Fibroblast of villous mesenchyme (primary cell): ENCODE measurements at regions not wholly inside any gene's neighbourhood (a gene's known extent, or its start where the extent isn't known, plus 50 kb on each side); places are given as distances from the start of the nearest gene placed in this dataset.

Experiments used
- DNase-seq: peaks from one replicate; pipeline ENCODE4 v3.0.0-alpha.2; 2010; ENCODE audit warnings: low read depth
- H3K4me3 ChIP-seq: 2 replicates; pipeline ENCODE4 v1.5.1; 2011; ENCODE audit warnings: low read depth, mild to moderate bottlenecking, low read length
- CTCF ChIP-seq: IDR thresholded peaks from 2 replicates; pipeline ENCODE4 v1.5.1; 2012; ENCODE audit warnings: low read depth, mild to moderate bottlenecking, low read length; ENCODE audit not compliant: insufficient read depth

GRCh38 chr3:189446959-189447560 is 184.1 kb upstream of the TP63 start:
- DNase-seq: no peak
- H3K4me3 ChIP-seq: no peak overlapping the region
- TF ChIP-seq CTCF: no peak

DNA sequence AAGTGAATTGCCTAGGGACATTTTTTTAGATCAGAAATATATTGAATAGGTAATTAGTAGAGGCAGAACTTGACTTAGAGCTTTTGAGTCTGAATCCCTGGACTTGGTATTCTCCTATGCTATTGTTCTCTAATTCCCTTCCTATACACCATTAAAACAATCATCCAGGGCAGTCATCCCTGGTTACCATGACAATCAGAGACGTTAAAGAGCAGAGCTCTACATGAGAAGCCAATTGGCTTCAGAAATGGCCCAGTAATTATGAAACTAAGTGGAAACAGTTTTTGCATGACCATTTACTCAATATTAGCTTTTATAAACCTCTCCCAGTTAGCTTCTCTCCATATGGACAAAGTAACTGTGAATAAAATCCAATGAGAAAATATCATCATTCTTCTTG is 182.1 kb upstream of the TP63 start:
- no peak for TF ChIP-seq CTCF
- no peak for DNase-seq
- H3K4me3 ChIP-seq: no peak overlapping the region

GRCh38 chr3:189455009-189455408 is 176.2 kb upstream of the TP63 start:
- DNase-seq: no peak
- no peak overlapping the region for H3K4me3 ChIP-seq
- no peak for TF ChIP-seq CTCF

- no peak for DNase-seq
- no peak overlapping the region for H3K4me3 ChIP-seq
- no peak for TF ChIP-seq CTCF
These were observed 175.4 kb upstream of the TP63 start for GRCh38 chr3:189455641-189456417.

- no peak for DNase-seq
- no peak overlapping the region for H3K4me3 ChIP-seq
- TF ChIP-seq CTCF: no peak
These were observed 174.0 kb upstream of the TP63 start for GRCh38 chr3:189457201-189457607.

DNA sequence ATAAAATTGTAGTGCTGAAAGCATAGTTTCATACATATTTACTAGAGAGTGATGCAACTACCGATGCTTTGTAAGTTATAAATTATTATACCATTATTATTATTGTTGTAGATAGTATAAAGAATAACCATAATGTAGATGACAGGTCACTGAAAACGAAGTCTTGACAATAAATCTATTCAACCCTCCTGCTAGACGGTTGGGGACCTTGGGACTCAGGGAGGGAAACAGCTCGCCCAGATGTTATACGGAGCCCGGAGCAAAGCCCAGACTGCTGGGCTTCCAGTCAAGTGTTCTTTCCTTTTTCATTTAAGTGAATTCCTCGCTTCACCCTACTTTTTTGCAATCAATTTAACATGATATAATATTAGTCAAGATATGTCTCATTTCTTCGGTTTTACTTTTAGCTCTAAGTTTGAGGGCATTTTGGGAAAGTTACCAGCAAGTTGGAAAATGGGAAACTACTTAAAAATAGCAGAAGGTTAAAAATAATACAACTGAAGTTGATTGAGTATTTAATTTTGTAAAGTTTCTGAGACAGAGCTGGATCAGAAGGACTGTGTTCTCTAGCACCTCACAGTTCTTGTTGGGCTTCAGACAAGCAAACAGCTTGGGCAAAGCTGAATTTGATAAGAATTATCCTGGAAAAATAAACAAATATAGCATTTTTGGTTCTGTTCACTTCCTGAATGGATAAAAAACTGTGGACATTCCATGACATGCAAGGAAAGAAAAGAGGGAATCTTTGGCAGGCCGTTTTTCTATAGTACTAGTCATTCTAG is 173.4 kb upstream of the TP63 start:
- DNase-seq: no peak
- TF ChIP-seq CTCF: no peak
- H3K4me3 ChIP-seq: no peak overlapping the region
